ENCODE measurements at regions not wholly inside any gene's neighbourhood (a gene's known extent, or its start where the extent isn't known, plus 50 kb on each side); places are given as distances from the start of the nearest gene placed in this dataset.

DNA sequence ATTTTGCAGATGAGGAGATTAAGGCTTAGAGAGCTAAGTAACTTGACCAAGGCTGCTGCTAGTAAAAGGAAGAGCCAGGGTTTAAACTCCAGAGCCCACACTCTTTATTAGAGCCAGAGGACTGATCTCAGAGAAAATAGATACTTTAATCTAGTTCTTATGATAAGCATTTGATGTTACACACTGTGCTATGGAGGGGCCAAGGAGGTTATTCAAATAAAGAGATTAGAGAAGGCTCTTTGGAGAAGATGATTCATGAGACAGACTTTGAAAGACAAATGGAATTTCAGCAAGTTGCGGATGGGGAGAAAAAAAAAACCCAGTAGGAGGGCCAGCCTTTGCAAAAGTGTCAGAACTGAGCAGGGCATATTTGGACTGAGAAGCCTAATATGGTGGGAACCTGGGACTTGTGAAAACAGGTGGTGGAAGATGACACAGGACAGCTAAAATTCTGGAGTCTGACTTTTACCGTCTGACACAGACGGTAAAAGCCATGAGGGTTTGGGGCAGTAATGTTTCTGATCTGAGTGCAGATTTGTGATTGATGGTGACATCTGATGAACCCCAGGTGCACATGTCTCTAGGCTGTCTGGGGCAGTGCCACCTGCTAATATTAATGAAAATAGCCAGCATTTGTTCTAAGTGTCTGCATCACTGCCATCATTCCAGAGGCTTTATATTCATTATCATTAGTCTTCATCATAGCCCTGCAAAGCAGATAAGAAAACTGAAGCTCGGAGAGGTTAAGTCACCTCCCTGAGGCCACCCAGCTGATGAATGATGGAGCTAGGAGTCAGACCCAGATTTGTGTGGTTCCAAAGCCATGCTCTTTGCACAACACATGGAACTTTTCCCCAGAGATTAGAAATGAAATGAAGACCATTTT lies 65.3 kb upstream of the CXCL14 start:
- CTCF ChIA-PET: no interaction called here

DNA sequence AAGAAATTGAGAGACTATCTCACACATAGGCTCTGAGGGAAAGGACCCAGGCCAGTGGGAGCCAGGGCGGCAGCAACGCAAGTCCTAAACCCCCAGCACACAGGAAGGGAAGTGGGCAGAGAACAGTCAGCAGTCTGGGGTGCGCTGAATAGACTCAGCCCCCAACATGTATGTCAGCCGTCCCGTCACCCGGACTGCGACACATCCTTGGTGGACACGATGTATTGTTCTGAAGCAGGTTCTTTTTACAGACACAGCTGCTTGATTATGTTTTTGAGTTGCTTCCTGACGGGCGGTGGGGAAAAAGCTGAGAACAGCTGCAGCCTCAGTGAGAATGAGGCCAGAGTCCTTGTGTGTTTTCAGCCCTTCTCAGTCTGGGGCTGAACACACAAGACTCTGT lies 64.1 kb upstream of the CXCL14 start:
- ChIA-PET POLR2A (no interaction called here), CTCF (no interaction called here)
- DNase-seq (ENCODE audit: low read depth, low spot score) (no peak), ATAC-seq (no peak)
- H3K9me3 ChIP-seq (ENCODE audit: control insufficient read depth, insufficient read depth, low read depth, low read length): no peaks in the 10 kb centered on the region
- TF ChIP-seq POLR2AphosphoS5 (IDR thresholded peaks at IDR 0.05; ENCODE audit: low read depth, low read length) (no peak), SIN3A (IDR thresholded peaks at IDR 0.05; ENCODE audit: borderline replicate concordance, insufficient read depth, low read depth, low read length) (no peak), TCF7L2 (IDR thresholded peaks at IDR 0.05; ENCODE audit: low read depth, low read length) (no peak)
- H3K27me3 ChIP-seq (ENCODE audit: control insufficient read depth, insufficient read depth, low read length): peaks cover 9% of the 10 kb centered on the region; the same call in 1 of the 2 replicates
- H3K4me1 ChIP-seq (ENCODE audit: control insufficient read depth, insufficient read depth, low read length): no peaks in the 10 kb centered on the region
- intact Hi-C loops (cut with micrococcal nuclease; ENCODE audit: unreplicated experiment): no loop called here
- H3K36me3 ChIP-seq (ENCODE audit: control insufficient read depth, insufficient read depth, low read length): no peaks in the 10 kb centered on the region
- in situ Hi-C loops (cut with HindIII; ENCODE audit: low pct_unique_long_range_greater_than_20kb, low sequenced_read_pairs): no loop called here
- BruUV-seq (replicated peaks): no TSS peak
- no peak overlapping the region for H3K4me3 ChIP-seq (ENCODE audit: low read depth in 2 of 2, low read length in 2 of 2)
- no peak overlapping the region for H3K27ac ChIP-seq (ENCODE audit: low read length)

More for the DNA sequence above, 65.3 kb upstream of the CXCL14 start:
- TF ChIP-seq, protein P1, sequence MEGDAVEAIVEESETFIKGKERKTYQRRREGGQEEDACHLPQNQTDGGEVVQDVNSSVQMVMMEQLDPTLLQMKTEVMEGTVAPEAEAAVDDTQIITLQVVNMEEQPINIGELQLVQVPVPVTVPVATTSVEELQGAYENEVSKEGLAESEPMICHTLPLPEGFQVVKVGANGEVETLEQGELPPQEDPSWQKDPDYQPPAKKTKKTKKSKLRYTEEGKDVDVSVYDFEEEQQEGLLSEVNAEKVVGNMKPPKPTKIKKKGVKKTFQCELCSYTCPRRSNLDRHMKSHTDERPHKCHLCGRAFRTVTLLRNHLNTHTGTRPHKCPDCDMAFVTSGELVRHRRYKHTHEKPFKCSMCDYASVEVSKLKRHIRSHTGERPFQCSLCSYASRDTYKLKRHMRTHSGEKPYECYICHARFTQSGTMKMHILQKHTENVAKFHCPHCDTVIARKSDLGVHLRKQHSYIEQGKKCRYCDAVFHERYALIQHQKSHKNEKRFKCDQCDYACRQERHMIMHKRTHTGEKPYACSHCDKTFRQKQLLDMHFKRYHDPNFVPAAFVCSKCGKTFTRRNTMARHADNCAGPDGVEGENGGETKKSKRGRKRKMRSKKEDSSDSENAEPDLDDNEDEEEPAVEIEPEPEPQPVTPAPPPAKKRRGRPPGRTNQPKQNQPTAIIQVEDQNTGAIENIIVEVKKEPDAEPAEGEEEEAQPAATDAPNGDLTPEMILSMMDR (IDR thresholded peaks at IDR 0.05): no peak
- TF ChIP-seq POLR2AphosphoS5 (IDR thresholded peaks at IDR 0.05; ENCODE audit: low read depth, low read length) (no peak), TCF7L2 (IDR thresholded peaks at IDR 0.05; ENCODE audit: low read depth, low read length) (no peak), SIN3A (IDR thresholded peaks at IDR 0.05; ENCODE audit: borderline replicate concordance, insufficient read depth, low read depth, low read length) (no peak)
- TF ChIP-seq, protein P2, sequence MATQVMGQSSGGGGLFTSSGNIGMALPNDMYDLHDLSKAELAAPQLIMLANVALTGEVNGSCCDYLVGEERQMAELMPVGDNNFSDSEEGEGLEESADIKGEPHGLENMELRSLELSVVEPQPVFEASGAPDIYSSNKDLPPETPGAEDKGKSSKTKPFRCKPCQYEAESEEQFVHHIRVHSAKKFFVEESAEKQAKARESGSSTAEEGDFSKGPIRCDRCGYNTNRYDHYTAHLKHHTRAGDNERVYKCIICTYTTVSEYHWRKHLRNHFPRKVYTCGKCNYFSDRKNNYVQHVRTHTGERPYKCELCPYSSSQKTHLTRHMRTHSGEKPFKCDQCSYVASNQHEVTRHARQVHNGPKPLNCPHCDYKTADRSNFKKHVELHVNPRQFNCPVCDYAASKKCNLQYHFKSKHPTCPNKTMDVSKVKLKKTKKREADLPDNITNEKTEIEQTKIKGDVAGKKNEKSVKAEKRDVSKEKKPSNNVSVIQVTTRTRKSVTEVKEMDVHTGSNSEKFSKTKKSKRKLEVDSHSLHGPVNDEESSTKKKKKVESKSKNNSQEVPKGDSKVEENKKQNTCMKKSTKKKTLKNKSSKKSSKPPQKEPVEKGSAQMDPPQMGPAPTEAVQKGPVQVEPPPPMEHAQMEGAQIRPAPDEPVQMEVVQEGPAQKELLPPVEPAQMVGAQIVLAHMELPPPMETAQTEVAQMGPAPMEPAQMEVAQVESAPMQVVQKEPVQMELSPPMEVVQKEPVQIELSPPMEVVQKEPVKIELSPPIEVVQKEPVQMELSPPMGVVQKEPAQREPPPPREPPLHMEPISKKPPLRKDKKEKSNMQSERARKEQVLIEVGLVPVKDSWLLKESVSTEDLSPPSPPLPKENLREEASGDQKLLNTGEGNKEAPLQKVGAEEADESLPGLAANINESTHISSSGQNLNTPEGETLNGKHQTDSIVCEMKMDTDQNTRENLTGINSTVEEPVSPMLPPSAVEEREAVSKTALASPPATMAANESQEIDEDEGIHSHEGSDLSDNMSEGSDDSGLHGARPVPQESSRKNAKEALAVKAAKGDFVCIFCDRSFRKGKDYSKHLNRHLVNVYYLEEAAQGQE (IDR thresholded peaks at IDR 0.05; ENCODE audit: insufficient read depth in 1 of 2, low read depth in 2 of 2, low read length in 1 of 2): no peak
- H3K9me3 ChIP-seq (ENCODE audit: control insufficient read depth, insufficient read depth, low read depth, low read length): no peaks in the 10 kb centered on the region
- no peaks in the 10 kb centered on the region for H3K36me3 ChIP-seq (ENCODE audit: control insufficient read depth, insufficient read depth, low read length)
- ATAC-seq (no peak), DNase-seq (ENCODE audit: low read depth, low spot score) (no peak)
- in situ Hi-C loops (cut with HindIII; ENCODE audit: low pct_unique_long_range_greater_than_20kb, low sequenced_read_pairs) (no loop called here), intact Hi-C loops (cut with micrococcal nuclease; ENCODE audit: unreplicated experiment) (no loop called here)
- no peaks in the 10 kb centered on the region for H3K4me1 ChIP-seq (ENCODE audit: control insufficient read depth, insufficient read depth, low read length)
- no TSS peak for BruUV-seq (replicated peaks)
- POLR2A ChIA-PET: no interaction called here
- 0 out of 2 replicates have a peak, but pooled peaks cover 2% of the 10 kb centered on the region for H3K27me3 ChIP-seq (ENCODE audit: control insufficient read depth, insufficient read depth, low read length)
- no peak overlapping the region for H3K4me3 ChIP-seq (ENCODE audit: low read depth in 2 of 2, low read length in 2 of 2)
- H3K27ac ChIP-seq (ENCODE audit: low read length): no peak overlapping the region

DNA sequence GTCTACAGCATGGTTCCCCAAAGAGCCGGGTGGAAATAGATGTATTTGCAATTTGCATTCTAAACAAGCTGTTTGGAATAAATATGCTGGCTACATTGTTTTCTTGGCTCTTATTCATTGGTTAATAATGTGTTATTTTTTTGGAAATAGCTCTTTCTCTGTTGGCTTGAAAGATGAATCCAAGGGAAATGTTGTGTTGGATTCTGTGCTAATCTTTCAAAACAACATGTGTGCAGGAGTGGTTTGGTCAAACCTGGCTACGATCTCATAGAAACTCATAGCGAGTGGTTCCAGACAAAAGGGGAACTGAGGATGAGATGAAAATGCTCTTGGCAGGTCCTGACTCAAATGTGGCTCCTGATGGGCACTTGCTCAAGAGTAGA lies 63.7 kb upstream of the CXCL14 start:
- ATAC-seq (no peak), DNase-seq (ENCODE audit: low read depth, low spot score) (no peak)
- ChIA-PET CTCF (no interaction called here), POLR2A (no interaction called here)
- H3K9me3 ChIP-seq (ENCODE audit: control insufficient read depth, insufficient read depth, low read depth, low read length): no peaks in the 10 kb centered on the region
- peaks cover 11% of the 10 kb centered on the region; the same call in 1 of the 2 replicates for H3K27me3 ChIP-seq (ENCODE audit: control insufficient read depth, insufficient read depth, low read length)
- H3K27ac ChIP-seq (ENCODE audit: low read length): no peak overlapping the region
- in situ Hi-C loops (cut with HindIII; ENCODE audit: low pct_unique_long_range_greater_than_20kb, low sequenced_read_pairs): no loop called here
- intact Hi-C loops (cut with micrococcal nuclease; ENCODE audit: unreplicated experiment): no loop called here
- no TSS peak for BruUV-seq (replicated peaks)
- H3K36me3 ChIP-seq (ENCODE audit: control insufficient read depth, insufficient read depth, low read length): no peaks in the 10 kb centered on the region
- H3K4me1 ChIP-seq (ENCODE audit: control insufficient read depth, insufficient read depth, low read length): no peaks in the 10 kb centered on the region
- H3K4me3 ChIP-seq (ENCODE audit: low read depth in 2 of 2, low read length in 2 of 2): no peak overlapping the region
- TF ChIP-seq TCF7L2 (IDR thresholded peaks at IDR 0.05; ENCODE audit: low read depth, low read length) (no peak), POLR2AphosphoS5 (IDR thresholded peaks at IDR 0.05; ENCODE audit: low read depth, low read length) (no peak), SIN3A (IDR thresholded peaks at IDR 0.05; ENCODE audit: borderline replicate concordance, insufficient read depth, low read depth, low read length) (no peak)
- TF ChIP-seq, protein P2 (IDR thresholded peaks at IDR 0.05; ENCODE audit: insufficient read depth in 1 of 2, low read depth in 2 of 2, low read length in 1 of 2): no peak
- TF ChIP-seq, protein P1 (IDR thresholded peaks at IDR 0.05): no peak

Measured in Panc1 (cell line).